ENCODE measurements at regions not wholly inside any gene's neighbourhood (a gene's known extent, or its start where the extent isn't known, plus 50 kb on each side); places are given as distances from the start of the nearest gene placed in this dataset.

GRCh38 chr2:176926453-176926852, 286.1 kb upstream of the HNRNPA3 start:
- no peak for TF ChIP-seq POLR2AphosphoS5 (IDR thresholded peaks at IDR 0.05)
- TF ChIP-seq POLR2A (IDR thresholded peaks at IDR 0.05): no peak
- no peak for TF ChIP-seq CTCF (IDR thresholded peaks at IDR 0.05)
- no peak for TF ChIP-seq EP300 (IDR thresholded peaks at IDR 0.05)

All from stomach (tissue), 4 donors.